ENCODE measurements at regions not wholly inside any gene's neighbourhood (a gene's known extent, or its start where the extent isn't known, plus 50 kb on each side); places are given as distances from the start of the nearest gene placed in this dataset.

GRCh38 chr12:75807494-75807893 is 224.1 kb downstream of the PHLDA1 start:
- no peak for DNase-seq (ENCODE audit: low read depth)
- Histone ChIP-seq H3K4me3 (ENCODE audit: low read depth, low read length) (no peak overlapping the region), H3K36me3 (ENCODE audit: control insufficient read depth, insufficient read depth, low read length) (no peaks in the 10 kb centered on the region), H3K27me3 (ENCODE audit: control insufficient read depth, insufficient read depth, low read length) (no peaks in the 10 kb centered on the region)
- TF ChIP-seq, protein P1, sequence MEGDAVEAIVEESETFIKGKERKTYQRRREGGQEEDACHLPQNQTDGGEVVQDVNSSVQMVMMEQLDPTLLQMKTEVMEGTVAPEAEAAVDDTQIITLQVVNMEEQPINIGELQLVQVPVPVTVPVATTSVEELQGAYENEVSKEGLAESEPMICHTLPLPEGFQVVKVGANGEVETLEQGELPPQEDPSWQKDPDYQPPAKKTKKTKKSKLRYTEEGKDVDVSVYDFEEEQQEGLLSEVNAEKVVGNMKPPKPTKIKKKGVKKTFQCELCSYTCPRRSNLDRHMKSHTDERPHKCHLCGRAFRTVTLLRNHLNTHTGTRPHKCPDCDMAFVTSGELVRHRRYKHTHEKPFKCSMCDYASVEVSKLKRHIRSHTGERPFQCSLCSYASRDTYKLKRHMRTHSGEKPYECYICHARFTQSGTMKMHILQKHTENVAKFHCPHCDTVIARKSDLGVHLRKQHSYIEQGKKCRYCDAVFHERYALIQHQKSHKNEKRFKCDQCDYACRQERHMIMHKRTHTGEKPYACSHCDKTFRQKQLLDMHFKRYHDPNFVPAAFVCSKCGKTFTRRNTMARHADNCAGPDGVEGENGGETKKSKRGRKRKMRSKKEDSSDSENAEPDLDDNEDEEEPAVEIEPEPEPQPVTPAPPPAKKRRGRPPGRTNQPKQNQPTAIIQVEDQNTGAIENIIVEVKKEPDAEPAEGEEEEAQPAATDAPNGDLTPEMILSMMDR (IDR thresholded peaks at IDR 0.05; ENCODE audit: insufficient read depth, low read length, poor library complexity, severe bottlenecking): no peak

DNA sequence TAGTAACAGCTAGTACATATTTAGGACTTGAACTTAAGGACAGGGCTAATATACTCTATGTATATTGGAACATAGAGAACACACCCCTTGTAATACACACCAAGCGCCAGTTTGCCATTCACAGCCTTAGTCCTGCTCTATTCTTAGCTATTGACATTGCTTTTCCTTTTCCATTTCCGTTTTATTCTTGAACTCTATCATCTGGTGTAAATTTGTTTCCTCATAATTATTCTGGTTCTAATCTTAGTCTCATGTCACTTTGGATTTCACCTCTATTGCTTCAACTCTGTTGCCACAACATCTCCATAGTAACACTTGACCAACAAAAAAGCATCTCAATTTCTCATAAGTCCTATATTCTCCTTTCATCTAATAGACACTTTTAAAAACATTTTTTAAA is 225.7 kb downstream of the PHLDA1 start:
- Histone ChIP-seq H3K27me3 (ENCODE audit: control insufficient read depth, insufficient read depth, low read length) (no peaks in the 10 kb centered on the region), H3K36me3 (ENCODE audit: control insufficient read depth, insufficient read depth, low read length) (no peaks in the 10 kb centered on the region), H3K4me3 (ENCODE audit: low read depth, low read length) (no peak overlapping the region)
- no peak for DNase-seq (ENCODE audit: low read depth)
- TF ChIP-seq, protein P1 (IDR thresholded peaks at IDR 0.05; ENCODE audit: insufficient read depth, low read length, poor library complexity, severe bottlenecking): no peak

DNA sequence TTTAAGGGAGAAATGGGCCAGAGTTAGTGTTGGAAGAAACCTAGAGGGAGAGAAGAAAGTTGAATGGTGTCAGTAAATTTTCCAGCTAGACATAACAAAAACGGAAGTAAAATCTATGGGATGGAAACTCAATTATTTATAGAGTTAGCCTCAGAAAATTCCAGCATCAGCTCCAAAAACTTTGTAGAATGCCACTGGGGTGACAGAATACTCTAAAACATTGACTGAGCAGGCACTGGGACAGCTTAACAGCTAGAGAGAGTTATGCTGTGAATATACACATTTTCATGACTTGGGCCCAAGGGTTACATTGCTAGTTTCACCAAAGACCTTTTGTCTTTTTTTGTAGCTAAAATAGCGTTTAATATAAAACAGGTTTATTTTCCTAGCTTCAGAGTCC is 226.3 kb downstream of the PHLDA1 start:
- no peak overlapping the region for H3K4me3 ChIP-seq (ENCODE audit: low read depth, low read length)
- TF ChIP-seq, protein P1 (IDR thresholded peaks at IDR 0.05; ENCODE audit: insufficient read depth, low read length, poor library complexity, severe bottlenecking): no peak
- H3K27me3 ChIP-seq (ENCODE audit: control insufficient read depth, insufficient read depth, low read length): no peaks in the 10 kb centered on the region
- no peaks in the 10 kb centered on the region for H3K36me3 ChIP-seq (ENCODE audit: control insufficient read depth, insufficient read depth, low read length)
- DNase-seq (ENCODE audit: low read depth): no peak

- H3K4me3 ChIP-seq (ENCODE audit: low read depth, low read length): no peak overlapping the region
- H3K27me3 ChIP-seq (ENCODE audit: control insufficient read depth, insufficient read depth, low read length): no peaks in the 10 kb centered on the region
- no peaks in the 10 kb centered on the region for H3K36me3 ChIP-seq (ENCODE audit: control insufficient read depth, insufficient read depth, low read length)
- no peak for DNase-seq (ENCODE audit: low read depth)
- TF ChIP-seq, protein P1 (IDR thresholded peaks at IDR 0.05; ENCODE audit: insufficient read depth, low read length, poor library complexity, severe bottlenecking): no peak
Measured at GRCh38 chr12:75798136-75798926, 233.2 kb downstream of the PHLDA1 start.

DNA sequence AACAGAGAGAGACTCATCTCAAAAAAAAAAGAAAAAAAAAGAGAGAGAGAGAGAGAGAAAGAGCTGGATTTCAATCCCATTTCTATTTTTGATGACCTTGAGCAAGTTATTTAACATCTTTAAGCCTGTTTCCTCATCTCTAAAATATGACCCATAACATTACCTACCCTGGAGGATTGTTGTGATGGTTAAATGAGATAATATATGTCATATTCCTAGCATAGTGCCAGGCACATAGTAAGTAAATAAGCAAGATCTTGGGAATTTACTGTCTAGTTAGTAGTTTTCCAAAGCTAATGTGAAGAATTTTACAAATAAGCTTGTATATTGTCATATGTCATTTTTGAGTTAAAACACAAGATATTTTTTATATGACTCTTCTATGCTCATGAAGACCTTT is 236.5 kb downstream of the PHLDA1 start:
- TF ChIP-seq, protein P1 (IDR thresholded peaks at IDR 0.05; ENCODE audit: insufficient read depth, low read length, poor library complexity, severe bottlenecking): no peak
- Histone ChIP-seq H3K27me3 (ENCODE audit: control insufficient read depth, insufficient read depth, low read length) (no peaks in the 10 kb centered on the region), H3K4me3 (ENCODE audit: low read depth, low read length) (no peak overlapping the region), H3K36me3 (ENCODE audit: control insufficient read depth, insufficient read depth, low read length) (no peaks in the 10 kb centered on the region)
- DNase-seq (ENCODE audit: low read depth): no peak

GRCh38 chr12:75792687-75793086 is 238.9 kb downstream of the PHLDA1 start:
- Histone ChIP-seq H3K4me3 (ENCODE audit: low read depth, low read length) (no peak overlapping the region), H3K27me3 (ENCODE audit: control insufficient read depth, insufficient read depth, low read length) (no peaks in the 10 kb centered on the region), H3K36me3 (ENCODE audit: control insufficient read depth, insufficient read depth, low read length) (no peaks in the 10 kb centered on the region)
- no peak for DNase-seq (ENCODE audit: low read depth)
- TF ChIP-seq, protein P1 (IDR thresholded peaks at IDR 0.05; ENCODE audit: insufficient read depth, low read length, poor library complexity, severe bottlenecking): no peak

All from kidney epithelial cell (primary cell).